A549 (cell line): ENCODE measurements at regions not wholly inside any gene's neighbourhood (a gene's known extent, or its start where the extent isn't known, plus 50 kb on each side); places are given as distances from the start of the nearest gene placed in this dataset.

Experiments used
- CEBPB ChIP-seq, 2 experiments: fragments of >200 bp in 1 of 2; sonication (Bioruptor Twin) in 1 of 2; formaldehyde crosslinking in 1 of 2; IDR thresholded peaks; 2 replicates each; pipeline ENCODE4 v1.6.1; 2012 to 2016
- FOSB ChIP-seq: fragments of 250-450 bp; sonication (Bioruptor Pico); IDR thresholded peaks from 2 replicates; pipeline ENCODE4 v1.5.0; 2020; ENCODE audit warnings: mild to moderate bottlenecking, moderate library complexity
- MAZ ChIP-seq: fragments of 150-350 bp; IDR thresholded peaks from 2 replicates; pipeline ENCODE4 v1.6.1; 2014; ENCODE audit warnings: antibody characterized with exemption, low read depth, low read length, borderline replicate concordance

DNA sequence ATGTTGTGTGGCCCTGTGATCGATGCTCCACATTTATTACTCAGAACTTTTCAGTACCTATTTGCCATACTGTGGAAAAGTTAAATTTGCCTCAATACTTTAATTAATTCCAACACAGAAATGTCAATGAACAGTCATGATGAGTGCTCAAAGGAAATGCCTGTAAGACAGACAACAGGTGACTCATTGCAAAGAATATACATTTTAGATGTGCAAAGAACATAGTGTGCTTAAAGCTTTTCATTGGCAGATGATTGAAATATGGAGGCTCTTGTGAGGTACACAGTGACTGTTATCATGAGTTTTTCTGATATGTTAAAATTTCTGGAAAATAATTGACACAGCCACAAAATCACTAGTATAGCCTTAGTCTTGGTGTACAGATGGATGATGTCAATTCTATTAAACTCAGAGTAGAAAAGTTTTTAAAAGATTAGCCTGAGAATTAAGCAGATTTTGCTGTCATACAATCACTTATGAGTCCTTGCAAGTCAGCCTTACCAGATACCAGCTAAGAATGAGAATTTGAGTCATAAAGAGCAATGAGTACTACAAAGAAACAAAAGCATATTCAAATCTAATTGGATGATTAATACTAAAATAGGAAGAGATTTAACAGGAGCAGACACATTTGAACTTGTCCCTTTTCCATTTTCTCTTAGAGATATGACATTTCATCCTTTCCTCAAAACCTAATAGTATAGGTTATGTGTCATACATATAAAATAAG, 544.1 kb downstream of the KCNH5 start:
- no peak for TF ChIP-seq FOSB (CRISPR knock-in tag)
- TF ChIP-seq CEBPB (IDR thresholded peaks at IDR 0.05), result no peak
- no peak for TF ChIP-seq MAZ
